IMR-90 (cell line): ENCODE measurements at regions not wholly inside any gene's neighbourhood (a gene's known extent, or its start where the extent isn't known, plus 50 kb on each side); places are given as distances from the start of the nearest gene placed in this dataset.

ENCODE experiments used
- ATAC-seq: fragments of 200-7000 bp; cut with Tn5 transposase; 2 replicates; pipeline ENCODE4 v1.9.1; 2020; ENCODE audit warnings: low read depth, mild to moderate bottlenecking, moderate library complexity
- BruUV-seq: library from RNA; stranded (reverse); fragments of 400-500 nt; replicated peaks from 2 replicates; lab custom pipeline; 2021; lab: Mats Ljungman, UMichigan
- CTCF ChIA-PET: fragments of 300-600 bp; formaldehyde crosslinking; extraction: SDS; loops from one replicate; lab custom pipeline; 2021; ENCODE audit warnings: antibody characterized with exemption; lab: Yijun Ruan, JAX
- POLR2A ChIA-PET: fragments of 300-600 bp; sonication (Branson Sonifier 250); formaldehyde crosslinking; loops from one replicate; lab custom pipeline; 2022; ENCODE audit warnings: antibody characterized with exemption; ENCODE audit not compliant: unreplicated experiment; lab: Charles Lee
- DNase-seq: peaks from one replicate; pipeline ENCODE4 v3.0.0; 2013
- H2AFZ ChIP-seq: replicated peaks from 2 replicates; pipeline ENCODE3; 2013; ENCODE audit warnings: low read length, mild to moderate bottlenecking; ENCODE audit not compliant: poor library complexity
- H2AK5ac ChIP-seq: 2 replicates; pipeline ENCODE4 v1.6.1; 2013; ENCODE audit warnings: low read depth, low read length, inconsistent platforms
- H2AK9ac ChIP-seq: replicated peaks from 2 replicates; pipeline ENCODE3; 2013; ENCODE audit warnings: mild to moderate bottlenecking, low read depth, low read length, moderate library complexity; ENCODE audit not compliant: poor library complexity
- H2BK120ac ChIP-seq: 2 replicates; pipeline ENCODE4 v1.6.1; 2013; ENCODE audit warnings: low read depth, low read length, inconsistent platforms
- H2BK15ac ChIP-seq: 3 replicates; pipeline ENCODE4 v1.6.1; 2013; ENCODE audit warnings: low read depth, low read length, inconsistent platforms
- H2BK20ac ChIP-seq: 2 replicates; pipeline ENCODE4 v1.6.1; 2013; ENCODE audit warnings: low read depth, mild to moderate bottlenecking, inconsistent platforms, low read length, moderate library complexity
- H2BK5ac ChIP-seq: 2 replicates; pipeline ENCODE4 v1.6.1; 2013; ENCODE audit warnings: mild to moderate bottlenecking, low read depth, low read length, inconsistent platforms; ENCODE audit not compliant: poor library complexity, severe bottlenecking
- H3K14ac ChIP-seq: replicated peaks from 2 replicates; pipeline ENCODE4 v1.6.1; 2013; ENCODE audit warnings: low read depth, low read length, inconsistent platforms
- H3K18ac ChIP-seq: 2 replicates; pipeline ENCODE4 v1.6.1; 2013; ENCODE audit warnings: low read depth, low read length, control low read depth
- H3K23ac ChIP-seq: 2 replicates; pipeline ENCODE4 v1.6.1; 2013; ENCODE audit warnings: low read depth, low read length, inconsistent platforms
- H3K27ac ChIP-seq: 2 replicates; pipeline ENCODE4 v1.5.1; 2013; ENCODE audit warnings: mild to moderate bottlenecking, control low read depth, low read length; ENCODE audit not compliant: insufficient read depth
- H3K27me3 ChIP-seq: 2 replicates; pipeline ENCODE4 v1.6.1; 2013; ENCODE audit warnings: low read length; ENCODE audit not compliant: control insufficient read depth, insufficient read depth
- H3K36me3 ChIP-seq: 2 replicates; pipeline ENCODE4 v1.6.1; 2013; ENCODE audit warnings: low read length, mixed read lengths; ENCODE audit not compliant: control insufficient read depth, insufficient read depth
- H3K4ac ChIP-seq: 2 replicates; pipeline ENCODE4 v1.6.1; 2013; ENCODE audit warnings: low read depth, low read length, inconsistent platforms
- H3K4me1 ChIP-seq: 2 replicates; pipeline ENCODE4 v1.6.1; 2013; ENCODE audit warnings: low read length, mixed read lengths; ENCODE audit not compliant: control insufficient read depth, insufficient read depth
- H3K4me2 ChIP-seq: 2 replicates; pipeline ENCODE4 v1.6.1; 2013; ENCODE audit warnings: low read depth, mild to moderate bottlenecking, control low read depth, low read length, moderate library complexity
- H3K4me3 ChIP-seq: 2 replicates; pipeline ENCODE4 v1.5.1; 2013; ENCODE audit warnings: low read depth, mild to moderate bottlenecking, control low read depth, low read length, moderate library complexity; ENCODE audit not compliant: insufficient read depth
- H3K56ac ChIP-seq: 2 replicates; pipeline ENCODE4 v1.6.1; 2013; ENCODE audit warnings: low read length, inconsistent platforms; ENCODE audit not compliant: insufficient read depth; ENCODE audit errors: extremely low read depth
- H3K79me1 ChIP-seq, 2 experiments: 2 replicates each; pipeline ENCODE4 v1.6.1; 2013; ENCODE audit warnings: low read length in 2 of 2, inconsistent platforms in 1 of 2, low read depth in 1 of 2
- H3K9ac ChIP-seq: 2 replicates; pipeline ENCODE4 v1.6.1; 2013; ENCODE audit warnings: low read depth, low read length, control low read depth
- H3K9me1 ChIP-seq: 2 replicates; pipeline ENCODE4 v1.6.1; 2013; ENCODE audit warnings: low read length, inconsistent platforms; ENCODE audit not compliant: insufficient read depth
- H3K9me3 ChIP-seq: 2 replicates; pipeline ENCODE4 v1.6.1; 2013; ENCODE audit warnings: low read length; ENCODE audit not compliant: control insufficient read depth, insufficient read depth
- H4K20me1 ChIP-seq: 2 replicates; pipeline ENCODE4 v1.6.1; 2013; ENCODE audit warnings: low read length, inconsistent platforms; ENCODE audit not compliant: insufficient read depth
- H4K5ac ChIP-seq: 2 replicates; pipeline ENCODE4 v1.6.1; 2013; ENCODE audit warnings: mild to moderate bottlenecking, low read depth, low read length, control low read depth
- H4K8ac ChIP-seq, 2 experiments: 2 replicates each; pipeline ENCODE4 v1.6.1; 2013; ENCODE audit warnings: low read depth in 2 of 2, low read length in 2 of 2, control low read depth in 1 of 2, inconsistent platforms in 1 of 2
- H4K91ac ChIP-seq: 2 replicates; pipeline ENCODE4 v1.6.1; 2013; ENCODE audit warnings: low read depth, low read length, inconsistent platforms; ENCODE audit not compliant: insufficient read depth
- BHLHE40 ChIP-seq: fragments of 150-350 bp; IDR thresholded peaks from 2 replicates; pipeline ENCODE4 v1.6.1; 2016; ENCODE audit warnings: mild to moderate bottlenecking, low read depth, low read length
- CHD1 ChIP-seq: IDR thresholded peaks from 2 replicates; pipeline ENCODE4 v1.6.1; 2012; ENCODE audit warnings: low read depth, low read length, improper control_type of control experiment
- FOS ChIP-seq: fragments of 150-350 bp; IDR thresholded peaks from 2 replicates; pipeline ENCODE4 v1.6.1; 2016; ENCODE audit warnings: low read depth, low read length
- MAFK ChIP-seq: IDR thresholded peaks from 2 replicates; pipeline ENCODE4 v1.6.1; 2012; ENCODE audit warnings: low read depth, low read length, improper control_type of control experiment
- MAZ ChIP-seq: IDR thresholded peaks from 2 replicates; pipeline ENCODE4 v1.6.1; 2012; ENCODE audit warnings: low read depth, mild to moderate bottlenecking, low read length, improper control_type of control experiment, moderate library complexity, borderline replicate concordance
- NFE2L2 ChIP-seq: fragments of 150-350 bp; IDR thresholded peaks from 2 replicates; pipeline ENCODE4 v1.6.1; 2016; ENCODE audit warnings: low read depth, mild to moderate bottlenecking, low read length
- POLR2A ChIP-seq: IDR thresholded peaks from 2 replicates; pipeline ENCODE4 v1.6.1; 2012; ENCODE audit warnings: mild to moderate bottlenecking, low read depth, low read length
- RAD21 ChIP-seq: IDR thresholded peaks from 2 replicates; pipeline ENCODE4 v1.6.1; 2012; ENCODE audit warnings: low read length, improper control_type of control experiment
- RFX5 ChIP-seq: IDR thresholded peaks from 2 replicates; pipeline ENCODE4 v1.8.0; 2012; ENCODE audit warnings: low read depth, mild to moderate bottlenecking, low read length, moderate library complexity
- SMC3 ChIP-seq: fragments of 150-350 bp; IDR thresholded peaks from 2 replicates; pipeline ENCODE4 v1.6.1; 2016; ENCODE audit warnings: low read depth, mild to moderate bottlenecking, antibody characterized with exemption, low read length, moderate library complexity
- WGBS, 2 experiments: methylation state at CpG; one replicate each; pipeline versions ENCODE4 v1.1.5 to v1.1.7; 2013; ENCODE audit warnings: missing lambda C conversion rate in 2 of 2; ENCODE audit not compliant: insufficient read length in 1 of 2; ENCODE audit errors: extremely low coverage in 2 of 2; 5-methylcytosine and 5-hydroxymethylcytosine counted together
- dilution Hi-C: fragments of 300-500 bp; cut with HindIII; formaldehyde crosslinking; loops from one replicate; pipeline ENCODE4 v1.14.3; 2018; ENCODE audit warnings: low sequenced_read_pairs; ENCODE audit not compliant: unreplicated experiment
- in situ Hi-C: fragments of 300-500 bp; cut with MboI; formaldehyde crosslinking; loops from 3 replicates; pipeline ENCODE4 v1.14.3; 2019; ENCODE audit warnings: low sequenced_read_pairs, inconsistent platforms, mixed read lengths
- intact Hi-C: fragments of 100-400 bp; cut with micrococcal nuclease; formaldehyde crosslinking; loops from 2 replicates; pipeline ENCODE4 v1.10.0; 2022
- TF ChIP-seq, protein P1 (sequence below): fragments of 150-350 bp; IDR thresholded peaks from 2 replicates; pipeline ENCODE4 v1.6.1; 2016; ENCODE audit warnings: low read depth, mild to moderate bottlenecking, low read length, moderate library complexity, borderline replicate concordance

GRCh38 chr3:189071446-189071845 is 100.3 kb upstream of the TPRG1 start:
- Histone ChIP-seq H4K8ac (no peak overlapping the region), H2BK15ac (no peak overlapping the region), H3K9me1 (no peaks in the 10 kb centered on the region), H2BK20ac (no peak overlapping the region), H3K27ac (no peak overlapping the region), H3K36me3 (no peaks in the 10 kb centered on the region), H3K23ac (no peak overlapping the region), H4K20me1 (no peaks in the 10 kb centered on the region), H2AFZ (no peak overlapping the region), H3K4me3 (no peak overlapping the region), H3K14ac (no peak overlapping the region), H4K5ac (no peak overlapping the region), H3K18ac (no peak overlapping the region), H3K9me3 (no peaks in the 10 kb centered on the region), H4K91ac (no peak overlapping the region), H3K4ac (no peak overlapping the region), H3K56ac (no peak overlapping the region), H3K79me1 (no peaks in the 10 kb centered on the region), H3K4me2 (no peak overlapping the region), H3K9ac (no peak overlapping the region), H3K27me3 (no peaks in the 10 kb centered on the region; the same call in 1 of the 2 replicates), H2AK9ac (no peak overlapping the region), H3K4me1 (no peaks in the 10 kb centered on the region), H2AK5ac (no peak overlapping the region), H2BK120ac (no peak overlapping the region), H2BK5ac (no peak overlapping the region)
- in situ Hi-C loops (no loop called here), dilution Hi-C loops (no loop called here), intact Hi-C loops (no loop called here)
- TF ChIP-seq CHD1 (no peak), NFE2L2 (no peak), SMC3 (no peak), MAZ (no peak), POLR2A (no peak), FOS (no peak), RAD21 (no peak), MAFK (no peak), BHLHE40 (no peak), RFX5 (no peak)
- TF ChIP-seq, protein P1, sequence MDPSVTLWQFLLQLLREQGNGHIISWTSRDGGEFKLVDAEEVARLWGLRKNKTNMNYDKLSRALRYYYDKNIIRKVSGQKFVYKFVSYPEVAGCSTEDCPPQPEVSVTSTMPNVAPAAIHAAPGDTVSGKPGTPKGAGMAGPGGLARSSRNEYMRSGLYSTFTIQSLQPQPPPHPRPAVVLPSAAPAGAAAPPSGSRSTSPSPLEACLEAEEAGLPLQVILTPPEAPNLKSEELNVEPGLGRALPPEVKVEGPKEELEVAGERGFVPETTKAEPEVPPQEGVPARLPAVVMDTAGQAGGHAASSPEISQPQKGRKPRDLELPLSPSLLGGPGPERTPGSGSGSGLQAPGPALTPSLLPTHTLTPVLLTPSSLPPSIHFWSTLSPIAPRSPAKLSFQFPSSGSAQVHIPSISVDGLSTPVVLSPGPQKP: no peak
- no TSS peak for BruUV-seq
- CTCF ChIA-PET: interaction anchor here (1.3 kb wide), 1 partner anchor 13 kb away, joined by 3 read pairs; no protein-coding TSS in a partner anchor
- WGBS, 2 experiments: no CpG with 5 or more reads among the region's 2 CpGs
- no peak for DNase-seq
- POLR2A ChIA-PET: no interaction called here
- ATAC-seq: no peak
